ENCODE measurements at regions not wholly inside any gene's neighbourhood (a gene's known extent, or its start where the extent isn't known, plus 50 kb on each side); places are given as distances from the start of the nearest gene placed in this dataset.

- CTCF ChIA-PET, result interaction anchor here (0.6 kb wide), 1 partner anchor 16 kb away, joined by 4 read pairs; no protein-coding TSS in a partner anchor
- POLR2A ChIA-PET, result no interaction called here
- Histone ChIP-seq H3K4me2 (no peak overlapping the region), H3K27ac (no peak overlapping the region), H3K9me3 (no peaks in the 10 kb centered on the region), H3K4me1 (no peaks in the 10 kb centered on the region), H3K4me3 (no peak overlapping the region)
- no peak for TF ChIP-seq PHF8 (IDR thresholded peaks at IDR 0.05; ENCODE audit: borderline replicate concordance, low read depth)
- no peak for TF ChIP-seq HMGXB4 (CRISPR knock-in tag; IDR thresholded peaks at IDR 0.05; ENCODE audit: borderline replicate concordance)
- TF ChIP-seq TFCP2L1 (CRISPR knock-in tag; IDR thresholded peaks at IDR 0.05), result no peak
- TF ChIP-seq NPAS2 (CRISPR knock-in tag; IDR thresholded peaks at IDR 0.05; ENCODE audit: borderline replicate concordance), result no peak
- no peak for TF ChIP-seq CBX2 (IDR thresholded peaks at IDR 0.05; ENCODE audit: borderline replicate concordance, low read depth)
- WGBS (ENCODE audit: missing lambda C conversion rate), result 71% methylated on average over 1 of the region's 1 CpG
- FAIRE-seq, result no peak
- ATAC-seq, result no peak
- DNase-seq (ENCODE audit: low read depth in 1 of 2, low spot score in 1 of 2), result no peak
Observed at GRCh38 chr1:194103101-194103500, 916.7 kb upstream of the B3GALT2 start.

GRCh38 chr1:194102607-194103006, 916.2 kb upstream of the B3GALT2 start:
- Histone ChIP-seq H3K4me2 (no peak overlapping the region), H3K4me3 (no peak overlapping the region), H3K9me3 (no peaks in the 10 kb centered on the region), H3K4me1 (no peaks in the 10 kb centered on the region), H3K27ac (no peak overlapping the region)
- CTCF ChIA-PET, result interaction anchor here (0.6 kb wide), 1 partner anchor 16 kb away, joined by 4 read pairs; no protein-coding TSS in a partner anchor
- POLR2A ChIA-PET, result no interaction called here
- WGBS (ENCODE audit: missing lambda C conversion rate), result 30% methylated on average over 2 of the region's 2 CpGs
- FAIRE-seq (no peak), ATAC-seq (peak in 1 of 2 experiments; percentile 50; a peak in 1 of 6 replicates), DNase-seq (ENCODE audit: low read depth in 1 of 2, low spot score in 1 of 2) (peak in 1 of 2 experiments; percentile 13)
- TF ChIP-seq RAD21 (conservative IDR thresholded peaks at IDR 0.05 in 1 of 2, IDR thresholded peaks at IDR 0.05 in 1 of 2) (peak in 1 of 2 experiments; percentile 18; a peak in 1 of 5 replicates), EHF (CRISPR knock-in tag; IDR thresholded peaks at IDR 0.05) (no peak)

GRCh38 chr1:194084755-194085154, 898.3 kb upstream of the B3GALT2 start:
- no peak for TF ChIP-seq HOXA7 (CRISPR knock-in tag; IDR thresholded peaks at IDR 0.05)
- no peak for TF ChIP-seq CHD2 (IDR thresholded peaks at IDR 0.05; ENCODE audit: low read length, partially characterized antibody)
- no peaks in the 10 kb centered on the region for H3K9me3 ChIP-seq
- H3K4me1 ChIP-seq, result no peaks in the 10 kb centered on the region
- no peak overlapping the region for H3K27ac ChIP-seq
- H3K4me2 ChIP-seq, result no peak overlapping the region
- no peak for DNase-seq (ENCODE audit: low read depth in 1 of 2, low spot score in 1 of 2)
- ChIA-PET POLR2A (no interaction called here), CTCF (no interaction called here)
- no peak overlapping the region for H3K4me3 ChIP-seq
- 74% methylated on average over 3 of the region's 3 CpGs for WGBS (ENCODE audit: missing lambda C conversion rate)
- FAIRE-seq, result no peak
- no peak for ATAC-seq

GRCh38 chr1:194081444-194081843, 895.0 kb upstream of the B3GALT2 start:
- H3K9me3 ChIP-seq, result no peaks in the 10 kb centered on the region
- ATAC-seq, result no peak
- H3K4me2 ChIP-seq, result no peak overlapping the region
- H3K27ac ChIP-seq, result no peak overlapping the region
- CTCF ChIA-PET, result no interaction called here
- no peak overlapping the region for H3K4me3 ChIP-seq
- POLR2A ChIA-PET, result no interaction called here
- TF ChIP-seq NFE2L2 (conservative IDR thresholded peaks at IDR 0.05; ENCODE audit: low read length), result no peak
- no peak for TF ChIP-seq POLR2A (IDR thresholded peaks at IDR 0.05; ENCODE audit: low read length)
- TF ChIP-seq HES2 (IDR thresholded peaks at IDR 0.05), result no peak
- no peak for TF ChIP-seq CBX2 (IDR thresholded peaks at IDR 0.05; ENCODE audit: borderline replicate concordance, low read depth)
- TF ChIP-seq RFX5 (IDR thresholded peaks at IDR 0.05), result no peak
- TF ChIP-seq EHMT2 (IDR thresholded peaks at IDR 0.05; ENCODE audit: low read depth), result no peak
- TF ChIP-seq TP53 (CRISPR knock-in tag; IDR thresholded peaks at IDR 0.05), result no peak
- TF ChIP-seq CHD2 (IDR thresholded peaks at IDR 0.05; ENCODE audit: low read length, partially characterized antibody), result no peak
- no peak for TF ChIP-seq FOXS1 (CRISPR knock-in tag; IDR thresholded peaks at IDR 0.05)
- no peak for FAIRE-seq
- H3K4me1 ChIP-seq, result no peaks in the 10 kb centered on the region; the same call in 2 of the 3 replicates
- DNase-seq (ENCODE audit: low read depth in 1 of 2, low spot score in 1 of 2), result no peak

- ChIA-PET POLR2A (no interaction called here), CTCF (no interaction called here)
- no peak for FAIRE-seq
- TF ChIP-seq ZC3H11A (IDR thresholded peaks at IDR 0.05), result no peak
- TF ChIP-seq BCL3 (IDR thresholded peaks at IDR 0.05), result no peak
- TF ChIP-seq MYC (IDR thresholded peaks at IDR 0.05; ENCODE audit: borderline replicate concordance, low read length), result no peak
- TF ChIP-seq JUN (IDR thresholded peaks at IDR 0.05), result no peak
- TF ChIP-seq CEBPB (IDR thresholded peaks at IDR 0.05), result no peak
- TF ChIP-seq RARB (CRISPR knock-in tag; IDR thresholded peaks at IDR 0.05), result no peak
- no peak for ATAC-seq
- H3K4me1 ChIP-seq, result no peaks in the 10 kb centered on the region; the same call in 2 of the 3 replicates
- H3K4me2 ChIP-seq, result no peak overlapping the region
- H3K4me3 ChIP-seq, result no peak overlapping the region
- H3K9me3 ChIP-seq, result no peaks in the 10 kb centered on the region
- no peak overlapping the region for H3K27ac ChIP-seq
- 91% methylated on average over 2 of the region's 2 CpGs for WGBS (ENCODE audit: missing lambda C conversion rate)
- no peak for DNase-seq (ENCODE audit: low read depth in 1 of 2, low spot score in 1 of 2)
Observed at GRCh38 chr1:194080826-194081225, 894.4 kb upstream of the B3GALT2 start.

Measured in A549 (cell line).